Thyroid gland (tissue), 4 donors: ENCODE measurements at regions not wholly inside any gene's neighbourhood (a gene's known extent, or its start where the extent isn't known, plus 50 kb on each side); places are given as distances from the start of the nearest gene placed in this dataset.

Experiments used
- POLR2A ChIP-seq, 2 donors: fragments of 450-650 bp; IDR thresholded peaks; one replicate each; pipeline ENCODE4 v1.6.1; 2017; ENCODE audit warnings: antibody characterized with exemption in 2 of 2, mild to moderate bottlenecking in 2 of 2, moderate library complexity in 1 of 2
- TF ChIP-seq, protein P1 (sequence below), 6 experiments: fragments of 200-600 bp in 3 of 6; fragments of 450-650 bp in 3 of 6; sonication (generic) in 3 of 6; IDR thresholded peaks; one replicate each; pipeline ENCODE4 v1.5.1; 2016 to 2019; ENCODE audit warnings: antibody characterized with exemption in 6 of 6, mild to moderate bottlenecking in 2 of 6, inconsistent platforms in 1 of 6, moderate library complexity in 1 of 6

DNA sequence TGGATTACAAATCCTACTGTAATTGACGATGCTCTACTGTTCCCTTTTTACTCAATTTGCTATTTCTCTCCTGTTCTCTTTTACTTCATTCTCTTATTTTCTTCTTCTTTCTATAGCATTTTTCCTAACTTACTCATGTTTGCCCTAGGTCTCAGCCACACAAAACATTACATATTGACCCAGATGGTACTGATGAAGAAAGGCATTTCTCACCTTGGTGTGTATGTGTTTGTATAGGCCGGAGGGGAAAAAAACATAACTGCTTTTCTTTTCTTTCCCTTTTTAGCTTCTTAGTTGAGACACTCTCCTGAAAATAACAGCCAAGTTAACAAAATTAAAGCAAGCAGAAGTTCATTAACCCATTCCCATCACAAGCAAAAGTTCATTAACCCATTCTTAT is 1019.8 kb upstream of the CDH18 start:
- TF ChIP-seq, protein P1, sequence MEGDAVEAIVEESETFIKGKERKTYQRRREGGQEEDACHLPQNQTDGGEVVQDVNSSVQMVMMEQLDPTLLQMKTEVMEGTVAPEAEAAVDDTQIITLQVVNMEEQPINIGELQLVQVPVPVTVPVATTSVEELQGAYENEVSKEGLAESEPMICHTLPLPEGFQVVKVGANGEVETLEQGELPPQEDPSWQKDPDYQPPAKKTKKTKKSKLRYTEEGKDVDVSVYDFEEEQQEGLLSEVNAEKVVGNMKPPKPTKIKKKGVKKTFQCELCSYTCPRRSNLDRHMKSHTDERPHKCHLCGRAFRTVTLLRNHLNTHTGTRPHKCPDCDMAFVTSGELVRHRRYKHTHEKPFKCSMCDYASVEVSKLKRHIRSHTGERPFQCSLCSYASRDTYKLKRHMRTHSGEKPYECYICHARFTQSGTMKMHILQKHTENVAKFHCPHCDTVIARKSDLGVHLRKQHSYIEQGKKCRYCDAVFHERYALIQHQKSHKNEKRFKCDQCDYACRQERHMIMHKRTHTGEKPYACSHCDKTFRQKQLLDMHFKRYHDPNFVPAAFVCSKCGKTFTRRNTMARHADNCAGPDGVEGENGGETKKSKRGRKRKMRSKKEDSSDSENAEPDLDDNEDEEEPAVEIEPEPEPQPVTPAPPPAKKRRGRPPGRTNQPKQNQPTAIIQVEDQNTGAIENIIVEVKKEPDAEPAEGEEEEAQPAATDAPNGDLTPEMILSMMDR (IDR thresholded peaks at IDR 0.05), result no peak
- TF ChIP-seq POLR2A (IDR thresholded peaks at IDR 0.05), result no peak
